K562 (cell line): ENCODE measurements at regions not wholly inside any gene's neighbourhood (a gene's known extent, or its start where the extent isn't known, plus 50 kb on each side); places are given as distances from the start of the nearest gene placed in this dataset.

Experiments
- CEBPB ChIP-seq: fragments of 450-650 bp; IDR thresholded peaks from 2 replicates; pipeline ENCODE4 v1.6.1; 2016; ENCODE audit warnings: missing genetic modification characterization, missing compliant biosample characterization
- EZH2 ChIP-seq: IDR thresholded peaks from 2 replicates; pipeline ENCODE4 v1.6.1; 2012; ENCODE audit warnings: low read depth, mild to moderate bottlenecking, inconsistent platforms, low read length, borderline replicate concordance
- NCOA2 ChIP-seq, 2 experiments: fragments of 450-650 bp; IDR thresholded peaks; 2 replicates each; pipeline ENCODE4 v1.6.1; 2018; ENCODE audit warnings: mild to moderate bottlenecking in 2 of 2, moderate library complexity in 1 of 2; ENCODE audit not compliant: partially characterized antibody in 2 of 2
- NR2C2 ChIP-seq, 2 experiments: fragments of 200-800 bp in 1 of 2; sonication (Bioruptor generic) in 1 of 2; sonication (generic) in 1 of 2; formaldehyde crosslinking in 1 of 2; IDR thresholded peaks; 2 replicates each; pipeline versions ENCODE4 v1.6.1 to v1.8.0; 2016 to 2022; ENCODE audit warnings: mild to moderate bottlenecking in 1 of 2, missing compliant biosample characterization in 1 of 2, missing genetic modification characterization in 1 of 2, missing genetic modification reagents in 1 of 2
- PTBP1 ChIP-seq: fragments of 200-400 bp; formaldehyde crosslinking; IDR thresholded peaks from 2 replicates; pipeline ENCODE4 v1.6.1; 2017; ENCODE audit warnings: low read depth, low read length
- ZNF3 ChIP-seq: fragments of 250-450 bp; sonication (Bioruptor Pico); IDR thresholded peaks from 2 replicates; pipeline ENCODE4 v1.5.0; 2021; ENCODE audit warnings: mild to moderate bottlenecking, moderate library complexity
- TF ChIP-seq, protein P1 (sequence below), 3 experiments: IDR thresholded peaks in 2 of 3; conservative IDR thresholded peaks in 1 of 3; 2 replicates each; pipeline ENCODE4 v1.5.1; 2011 to 2012; ENCODE audit warnings: low read length in 3 of 3, mild to moderate bottlenecking in 3 of 3, control low read depth in 2 of 3, improper control_type of control experiment in 1 of 3, inconsistent platforms in 1 of 3, low read depth in 1 of 3, mixed read lengths in 1 of 3, moderate library complexity in 1 of 3; ENCODE audit not compliant: insufficient read depth in 2 of 3
- TF ChIP-seq, protein P2 (sequence below): fragments of 450-650 bp; formaldehyde crosslinking; IDR thresholded peaks from 2 replicates; pipeline ENCODE4 v1.4.0; 2020; ENCODE audit warnings: mild to moderate bottlenecking, moderate library complexity
- TF ChIP-seq, protein P3 (sequence below): fragments of 450-650 bp; IDR thresholded peaks from 2 replicates; pipeline ENCODE4 v1.7.0; 2016; ENCODE audit warnings: borderline replicate concordance
- TF ChIP-seq, protein P4 (sequence below): sonication (generic); formaldehyde crosslinking; IDR thresholded peaks from 2 replicates; pipeline ENCODE4 v1.5.0; 2020; ENCODE audit warnings: missing genetic modification reagents
- TF ChIP-seq, protein P5 (sequence below): fragments of 250-450 bp; sonication (Bioruptor Pico); IDR thresholded peaks from 2 replicates; pipeline ENCODE4 v1.5.0; 2021; ENCODE audit warnings: mild to moderate bottlenecking, borderline replicate concordance

DNA sequence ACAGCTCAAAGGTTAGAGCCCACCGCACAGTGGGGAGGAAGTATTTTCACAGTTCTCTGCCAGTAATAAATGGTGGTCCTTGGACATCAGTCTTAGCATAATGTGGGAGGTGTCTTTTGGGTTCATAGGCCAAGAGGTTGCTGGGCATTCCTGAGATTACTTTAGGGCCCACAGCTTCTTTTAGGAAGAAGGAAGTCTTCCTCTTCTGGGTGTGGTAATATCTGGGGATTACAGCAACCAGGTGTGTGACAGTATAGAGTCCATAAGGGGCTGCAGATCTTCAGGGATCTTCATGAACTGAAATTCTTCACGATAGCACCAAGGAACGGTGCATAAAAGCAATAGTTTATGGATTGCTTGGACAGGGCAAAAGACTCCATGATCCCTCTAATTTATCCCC lies 56.2 kb upstream of the PTGR2 start:
- TF ChIP-seq, protein P1, sequence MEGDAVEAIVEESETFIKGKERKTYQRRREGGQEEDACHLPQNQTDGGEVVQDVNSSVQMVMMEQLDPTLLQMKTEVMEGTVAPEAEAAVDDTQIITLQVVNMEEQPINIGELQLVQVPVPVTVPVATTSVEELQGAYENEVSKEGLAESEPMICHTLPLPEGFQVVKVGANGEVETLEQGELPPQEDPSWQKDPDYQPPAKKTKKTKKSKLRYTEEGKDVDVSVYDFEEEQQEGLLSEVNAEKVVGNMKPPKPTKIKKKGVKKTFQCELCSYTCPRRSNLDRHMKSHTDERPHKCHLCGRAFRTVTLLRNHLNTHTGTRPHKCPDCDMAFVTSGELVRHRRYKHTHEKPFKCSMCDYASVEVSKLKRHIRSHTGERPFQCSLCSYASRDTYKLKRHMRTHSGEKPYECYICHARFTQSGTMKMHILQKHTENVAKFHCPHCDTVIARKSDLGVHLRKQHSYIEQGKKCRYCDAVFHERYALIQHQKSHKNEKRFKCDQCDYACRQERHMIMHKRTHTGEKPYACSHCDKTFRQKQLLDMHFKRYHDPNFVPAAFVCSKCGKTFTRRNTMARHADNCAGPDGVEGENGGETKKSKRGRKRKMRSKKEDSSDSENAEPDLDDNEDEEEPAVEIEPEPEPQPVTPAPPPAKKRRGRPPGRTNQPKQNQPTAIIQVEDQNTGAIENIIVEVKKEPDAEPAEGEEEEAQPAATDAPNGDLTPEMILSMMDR (IDR thresholded peaks at IDR 0.05 in 2 of 3, conservative IDR thresholded peaks at IDR 0.05 in 1 of 3; ENCODE audit: insufficient read depth in 2 of 3, low read depth in 1 of 3, low read length in 3 of 3) = no peak
- TF ChIP-seq CEBPB (tag) (no peak), NCOA2 (IDR thresholded peaks at IDR 0.05; ENCODE audit: partially characterized antibody in 2 of 2) (no peak), NR2C2 (CRISPR knock-in tag; IDR thresholded peaks at IDR 0.05) (no peak), NR2C2 (tag; IDR thresholded peaks at IDR 0.05) (no peak), EZH2 (no peak), PTBP1 (no peak), ZNF3 (no peak)
- TF ChIP-seq, protein P2, sequence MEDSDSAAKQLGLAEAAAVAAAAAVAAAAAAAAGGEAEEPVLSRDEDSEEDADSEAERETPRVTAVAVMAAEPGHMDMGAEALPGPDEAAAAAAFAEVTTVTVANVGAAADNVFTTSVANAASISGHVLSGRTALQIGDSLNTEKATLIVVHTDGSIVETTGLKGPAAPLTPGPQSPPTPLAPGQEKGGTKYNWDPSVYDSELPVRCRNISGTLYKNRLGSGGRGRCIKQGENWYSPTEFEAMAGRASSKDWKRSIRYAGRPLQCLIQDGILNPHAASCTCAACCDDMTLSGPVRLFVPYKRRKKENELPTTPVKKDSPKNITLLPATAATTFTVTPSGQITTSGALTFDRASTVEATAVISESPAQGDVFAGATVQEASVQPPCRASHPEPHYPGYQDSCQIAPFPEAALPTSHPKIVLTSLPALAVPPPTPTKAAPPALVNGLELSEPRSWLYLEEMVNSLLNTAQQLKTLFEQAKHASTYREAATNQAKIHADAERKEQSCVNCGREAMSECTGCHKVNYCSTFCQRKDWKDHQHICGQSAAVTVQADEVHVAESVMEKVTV = no peak
- TF ChIP-seq, protein P3, sequence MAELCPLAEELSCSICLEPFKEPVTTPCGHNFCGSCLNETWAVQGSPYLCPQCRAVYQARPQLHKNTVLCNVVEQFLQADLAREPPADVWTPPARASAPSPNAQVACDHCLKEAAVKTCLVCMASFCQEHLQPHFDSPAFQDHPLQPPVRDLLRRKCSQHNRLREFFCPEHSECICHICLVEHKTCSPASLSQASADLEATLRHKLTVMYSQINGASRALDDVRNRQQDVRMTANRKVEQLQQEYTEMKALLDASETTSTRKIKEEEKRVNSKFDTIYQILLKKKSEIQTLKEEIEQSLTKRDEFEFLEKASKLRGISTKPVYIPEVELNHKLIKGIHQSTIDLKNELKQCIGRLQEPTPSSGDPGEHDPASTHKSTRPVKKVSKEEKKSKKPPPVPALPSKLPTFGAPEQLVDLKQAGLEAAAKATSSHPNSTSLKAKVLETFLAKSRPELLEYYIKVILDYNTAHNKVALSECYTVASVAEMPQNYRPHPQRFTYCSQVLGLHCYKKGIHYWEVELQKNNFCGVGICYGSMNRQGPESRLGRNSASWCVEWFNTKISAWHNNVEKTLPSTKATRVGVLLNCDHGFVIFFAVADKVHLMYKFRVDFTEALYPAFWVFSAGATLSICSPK = no peak
- TF ChIP-seq, protein P4, sequence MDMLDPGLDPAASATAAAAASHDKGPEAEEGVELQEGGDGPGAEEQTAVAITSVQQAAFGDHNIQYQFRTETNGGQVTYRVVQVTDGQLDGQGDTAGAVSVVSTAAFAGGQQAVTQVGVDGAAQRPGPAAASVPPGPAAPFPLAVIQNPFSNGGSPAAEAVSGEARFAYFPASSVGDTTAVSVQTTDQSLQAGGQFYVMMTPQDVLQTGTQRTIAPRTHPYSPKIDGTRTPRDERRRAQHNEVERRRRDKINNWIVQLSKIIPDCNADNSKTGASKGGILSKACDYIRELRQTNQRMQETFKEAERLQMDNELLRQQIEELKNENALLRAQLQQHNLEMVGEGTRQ (CRISPR knock-in tag) = no peak
- TF ChIP-seq, protein P5, sequence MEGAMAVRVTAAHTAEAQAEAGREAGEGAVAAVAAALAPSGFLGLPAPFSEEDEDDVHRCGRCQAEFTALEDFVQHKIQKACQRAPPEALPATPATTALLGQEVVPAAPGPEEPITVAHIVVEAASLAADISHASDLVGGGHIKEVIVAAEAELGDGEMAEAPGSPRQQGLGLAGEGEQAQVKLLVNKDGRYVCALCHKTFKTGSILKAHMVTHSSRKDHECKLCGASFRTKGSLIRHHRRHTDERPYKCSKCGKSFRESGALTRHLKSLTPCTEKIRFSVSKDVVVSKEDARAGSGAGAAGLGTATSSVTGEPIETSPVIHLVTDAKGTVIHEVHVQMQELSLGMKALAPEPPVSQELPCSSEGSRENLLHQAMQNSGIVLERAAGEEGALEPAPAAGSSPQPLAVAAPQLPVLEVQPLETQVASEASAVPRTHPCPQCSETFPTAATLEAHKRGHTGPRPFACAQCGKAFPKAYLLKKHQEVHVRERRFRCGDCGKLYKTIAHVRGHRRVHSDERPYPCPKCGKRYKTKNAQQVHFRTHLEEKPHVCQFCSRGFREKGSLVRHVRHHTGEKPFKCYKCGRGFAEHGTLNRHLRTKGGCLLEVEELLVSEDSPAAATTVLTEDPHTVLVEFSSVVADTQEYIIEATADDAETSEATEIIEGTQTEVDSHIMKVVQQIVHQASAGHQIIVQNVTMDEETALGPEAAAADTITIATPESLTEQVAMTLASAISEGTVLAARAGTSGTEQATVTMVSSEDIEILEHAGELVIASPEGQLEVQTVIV (CRISPR knock-in tag) = no peak
